B cell (primary cell): ENCODE measurements at regions not wholly inside any gene's neighbourhood (a gene's known extent, or its start where the extent isn't known, plus 50 kb on each side); places are given as distances from the start of the nearest gene placed in this dataset.

Experiments used
- CTCF ChIP-seq: fragments of 200-600 bp; IDR thresholded peaks from one replicate; pipeline ENCODE4 v1.8.0; 2022; ENCODE audit warnings: antibody characterized with exemption, mild to moderate bottlenecking
- EZH2 ChIP-seq: IDR thresholded peaks from 2 replicates; pipeline ENCODE4 v1.6.1; 2012; ENCODE audit warnings: borderline replicate concordance, low read depth, mild to moderate bottlenecking, moderate library complexity, low read length; ENCODE audit not compliant: insufficient read depth, poor library complexity, severe bottlenecking

- no peak for TF ChIP-seq CTCF
- TF ChIP-seq EZH2 = no peak
Observed at GRCh38 chr11:70872955-70873735, 379.2 kb downstream of the SHANK2 start.
